ENCODE measurements at regions not wholly inside any gene's neighbourhood (a gene's known extent, or its start where the extent isn't known, plus 50 kb on each side); places are given as distances from the start of the nearest gene placed in this dataset.
"Not testable (repeated sequence)": the region's sequence is repeated elsewhere in the genome, so short reads cannot be mapped to it uniquely, and the experiment has no call there.

DNA sequence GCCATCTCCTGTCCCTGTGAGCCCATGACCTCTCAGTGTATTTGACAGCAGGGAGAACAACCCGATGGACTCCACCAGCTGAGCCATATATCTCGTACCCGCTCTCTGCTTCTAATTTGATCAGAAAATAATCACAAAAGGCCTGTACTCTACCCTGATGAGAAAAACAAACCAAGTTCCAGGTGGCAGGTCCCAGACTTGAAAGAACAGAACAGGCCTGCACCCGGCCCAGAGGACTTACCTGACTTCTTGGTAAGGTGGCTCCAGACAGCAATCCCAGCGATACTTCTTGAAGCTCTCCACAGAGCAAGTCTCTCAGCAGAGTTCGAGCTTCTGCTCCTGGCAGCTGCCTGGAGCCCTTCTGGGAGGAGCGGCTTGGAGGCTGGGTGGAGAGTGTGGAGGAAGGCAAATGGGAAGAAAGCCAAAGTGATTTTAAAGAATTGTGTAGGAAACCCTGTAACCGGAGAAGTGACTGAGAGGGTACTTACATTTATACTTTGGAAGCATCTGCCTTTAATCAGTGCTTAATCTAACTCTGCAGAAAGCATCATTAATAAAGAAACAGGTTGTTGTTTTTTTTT, 91.6 kb downstream of the SCN11A start:
- no peaks in the 10 kb centered on the region for H3K27me3 ChIP-seq
- no peaks in the 10 kb centered on the region for H3K9me3 ChIP-seq
- ATAC-seq (no peak), DNase-seq (no peak)
- peaks cover 0 to 8% (median 0%) of the 10 kb centered on the region in 12 donors for H3K4me1 ChIP-seq
- TF ChIP-seq POLR2A (IDR thresholded peaks at IDR 0.05), result no peak
- TF ChIP-seq, protein P1, sequence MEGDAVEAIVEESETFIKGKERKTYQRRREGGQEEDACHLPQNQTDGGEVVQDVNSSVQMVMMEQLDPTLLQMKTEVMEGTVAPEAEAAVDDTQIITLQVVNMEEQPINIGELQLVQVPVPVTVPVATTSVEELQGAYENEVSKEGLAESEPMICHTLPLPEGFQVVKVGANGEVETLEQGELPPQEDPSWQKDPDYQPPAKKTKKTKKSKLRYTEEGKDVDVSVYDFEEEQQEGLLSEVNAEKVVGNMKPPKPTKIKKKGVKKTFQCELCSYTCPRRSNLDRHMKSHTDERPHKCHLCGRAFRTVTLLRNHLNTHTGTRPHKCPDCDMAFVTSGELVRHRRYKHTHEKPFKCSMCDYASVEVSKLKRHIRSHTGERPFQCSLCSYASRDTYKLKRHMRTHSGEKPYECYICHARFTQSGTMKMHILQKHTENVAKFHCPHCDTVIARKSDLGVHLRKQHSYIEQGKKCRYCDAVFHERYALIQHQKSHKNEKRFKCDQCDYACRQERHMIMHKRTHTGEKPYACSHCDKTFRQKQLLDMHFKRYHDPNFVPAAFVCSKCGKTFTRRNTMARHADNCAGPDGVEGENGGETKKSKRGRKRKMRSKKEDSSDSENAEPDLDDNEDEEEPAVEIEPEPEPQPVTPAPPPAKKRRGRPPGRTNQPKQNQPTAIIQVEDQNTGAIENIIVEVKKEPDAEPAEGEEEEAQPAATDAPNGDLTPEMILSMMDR (IDR thresholded peaks at IDR 0.05), result no peak
- H3K36me3 ChIP-seq, result no peaks in the 10 kb centered on the region
- no peak overlapping the region for H3K27ac ChIP-seq
- intact Hi-C loops (cut with DNase I), result no loop called here
- no peak overlapping the region for H3K4me3 ChIP-seq
- WGBS, 4 donors, result 76 to 86% (median 79%) methylated on average over 8 of the region's 8 CpGs

DNA sequence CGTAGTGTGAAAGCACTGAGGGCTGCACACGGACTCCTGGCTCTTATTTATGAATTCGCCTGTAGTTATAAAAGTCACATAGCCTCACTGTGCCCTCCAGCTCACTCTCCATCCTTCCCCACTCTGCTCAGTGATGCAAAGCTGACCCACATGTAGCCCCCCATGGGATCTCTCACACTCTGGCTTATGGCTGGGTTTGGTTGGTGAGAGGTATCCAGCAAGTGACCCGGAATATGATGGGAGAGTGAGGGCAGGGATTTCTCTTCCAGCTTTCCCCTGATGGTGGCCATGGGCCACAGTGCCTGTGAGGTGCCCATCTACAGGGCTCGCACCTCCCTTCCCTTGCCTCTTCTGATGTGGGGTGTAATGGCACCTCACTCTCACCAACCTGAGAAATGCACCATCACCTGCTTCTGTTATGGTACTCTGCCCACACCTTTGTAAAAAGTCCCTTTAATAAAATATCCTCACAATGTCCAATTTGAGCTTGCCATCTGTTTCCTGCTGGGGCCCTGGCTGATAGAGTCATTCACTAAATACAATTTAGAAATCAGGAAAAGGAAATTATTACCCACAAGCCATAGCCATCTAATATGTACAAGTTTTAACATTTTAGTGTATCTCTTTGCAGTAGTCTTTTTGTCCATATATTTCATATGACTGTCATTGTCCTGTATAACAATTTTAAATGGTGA, 93.6 kb downstream of the SCN11A start:
- WGBS, 4 donors, result 83 to 94% (median 92%) methylated on average over 5 of the region's 5 CpGs
- intact Hi-C loops (cut with DNase I), result no loop called here
- Histone ChIP-seq H3K27me3 (no peaks in the 10 kb centered on the region), H3K9me3 (no peaks in the 10 kb centered on the region), H3K4me1 (peaks cover 0 to 8% (median 0%) of the 10 kb centered on the region in 12 donors), H3K36me3 (no peaks in the 10 kb centered on the region), H3K4me3 (no peak overlapping the region), H3K27ac (no peak overlapping the region)
- TF ChIP-seq POLR2A (IDR thresholded peaks at IDR 0.05), result no peak
- TF ChIP-seq, protein P1 (IDR thresholded peaks at IDR 0.05), result no peak
- DNase-seq (no peak), ATAC-seq (no peak)

DNA sequence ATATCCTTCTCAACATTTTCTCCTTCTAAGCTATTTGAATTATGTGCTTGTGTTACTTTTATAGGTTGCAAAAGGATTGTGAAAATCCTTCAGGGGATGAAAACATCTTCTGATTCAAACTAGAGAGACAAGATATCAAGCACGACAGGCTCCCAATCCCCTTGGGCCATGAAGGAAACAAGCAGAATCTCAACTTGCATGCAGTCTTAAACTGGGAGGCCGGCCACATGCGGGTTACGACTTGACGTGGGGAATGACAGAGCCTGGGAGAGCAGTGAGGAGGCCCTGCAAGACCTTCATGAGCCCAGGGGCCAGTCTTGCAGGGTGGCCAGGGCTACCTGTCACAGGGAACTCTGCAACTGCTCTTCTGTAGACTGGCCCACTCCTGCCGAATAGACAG, 94.4 kb downstream of the SCN11A start:
- DNase-seq, result no peak
- no peak for TF ChIP-seq POLR2A (IDR thresholded peaks at IDR 0.05)
- TF ChIP-seq, protein P1 (IDR thresholded peaks at IDR 0.05), result no peak
- ATAC-seq, result no peak
- H3K36me3 ChIP-seq, result no peaks in the 10 kb centered on the region
- no peaks in the 10 kb centered on the region for H3K9me3 ChIP-seq
- no peak overlapping the region for H3K4me3 ChIP-seq
- WGBS, 4 donors, result 70 to 78% (median 74%) methylated on average over 6 of the region's 6 CpGs
- H3K27me3 ChIP-seq, result no peaks in the 10 kb centered on the region
- intact Hi-C loops (cut with DNase I), result no loop called here
- H3K27ac ChIP-seq, result no peak overlapping the region
- H3K4me1 ChIP-seq, result peaks cover 0 to 8% (median 0%) of the 10 kb centered on the region in 12 donors

DNA sequence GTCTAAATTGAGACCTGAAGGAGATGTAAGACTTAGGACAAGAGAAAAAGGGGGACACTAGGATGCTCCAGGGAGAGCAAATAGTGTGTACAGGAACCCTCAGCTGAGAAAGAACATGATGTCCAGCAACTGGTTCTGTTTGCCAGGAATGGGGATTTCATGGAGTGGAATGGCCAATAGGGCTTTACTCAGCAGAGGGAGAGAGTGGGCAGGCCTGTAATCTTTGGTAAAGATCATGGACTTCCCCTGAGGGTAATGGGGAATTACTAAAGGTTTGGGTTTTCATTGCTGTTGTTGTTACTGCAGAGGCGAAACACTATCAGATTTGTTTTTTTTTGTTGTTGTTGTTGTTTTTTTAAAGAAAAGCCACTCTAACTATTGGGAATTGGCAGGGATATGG, 99.0 kb downstream of the SCN11A start:
- intact Hi-C loops (cut with DNase I), result no loop called here
- 82 to 97% (median 92%) methylated on average over 1 of the region's 1 CpG for WGBS, 4 donors
- no peaks in the 10 kb centered on the region for H3K27me3 ChIP-seq

DNA sequence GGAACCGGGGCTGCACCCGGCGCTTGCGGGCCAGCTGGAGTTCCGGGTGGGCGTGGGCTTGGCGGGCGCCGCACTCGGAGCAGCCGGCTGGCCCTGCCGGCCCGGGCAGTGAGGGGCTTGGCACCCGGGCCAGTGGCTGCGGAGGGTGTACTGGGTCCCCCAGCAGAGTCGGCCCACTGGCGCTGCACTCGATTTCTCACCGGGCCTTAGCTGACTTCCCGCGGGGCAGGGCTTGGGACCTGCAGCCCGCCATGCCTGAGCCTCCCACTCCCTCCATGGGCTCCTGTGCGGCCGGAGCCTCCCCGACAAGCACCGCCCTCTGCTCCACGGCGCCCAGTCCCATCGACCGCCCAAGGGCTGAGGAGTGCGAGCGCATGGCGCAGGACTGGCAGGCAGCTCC, 100.6 kb downstream of the SCN11A start:
- H3K27ac ChIP-seq; H3K36me3 ChIP-seq; ATAC-seq; intact Hi-C loops (cut with DNase I); H3K4me3 ChIP-seq; DNase-seq; H3K27me3 ChIP-seq; H3K9me3 ChIP-seq; H3K4me1 ChIP-seq: not testable (repeated sequence)
- 96 to 99% (median 97%) methylated on average over 16 to 33 of the region's 33 CpGs for WGBS, 4 donors

More for the DNA sequence above, 99.0 kb downstream of the SCN11A start:
- ATAC-seq (no peak), DNase-seq (no peak)
- Histone ChIP-seq H3K9me3 (no peaks in the 10 kb centered on the region), H3K27ac (no peak overlapping the region), H3K4me1 (no peaks in the 10 kb centered on the region), H3K4me3 (no peak overlapping the region), H3K36me3 (no peaks in the 10 kb centered on the region)
- TF ChIP-seq POLR2A (IDR thresholded peaks at IDR 0.05), result no peak
- TF ChIP-seq, protein P1 (IDR thresholded peaks at IDR 0.05), result no peak

All from heart left ventricle (tissue), 16 donors.